EH (cell line): ENCODE measurements at regions not wholly inside any gene's neighbourhood (a gene's known extent, or its start where the extent isn't known, plus 50 kb on each side); places are given as distances from the start of the nearest gene placed in this dataset.

Experiments
- DNase-seq: peaks from one replicate; pipeline ENCODE4 v3.0.0-alpha.2; 2015; ENCODE audit warnings: low read depth

DNA sequence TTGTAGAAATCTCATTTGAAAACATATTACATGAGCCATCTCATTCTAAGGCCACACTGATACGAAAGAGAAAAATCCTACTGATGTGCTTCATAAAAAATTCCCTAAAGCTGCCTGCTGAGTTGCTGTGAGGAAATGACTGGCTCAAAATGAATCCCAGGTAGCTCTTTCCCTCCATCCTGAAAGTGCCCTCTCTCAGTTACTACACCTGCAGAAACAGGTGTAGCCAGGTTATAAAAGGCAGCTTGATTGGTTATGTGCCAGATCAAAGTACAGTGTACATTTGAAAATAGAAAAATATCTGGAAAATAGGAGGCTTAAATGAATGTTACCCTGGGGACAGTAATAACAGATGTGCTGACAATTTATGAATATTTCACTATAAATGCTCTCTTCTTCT lies 833.4 kb upstream of the ADGRL4 start:
- no peak for DNase-seq

GRCh38 chr1:79827446-79827845 lies 820.9 kb upstream of the ADGRL4 start:
- DNase-seq, result no peak

DNA sequence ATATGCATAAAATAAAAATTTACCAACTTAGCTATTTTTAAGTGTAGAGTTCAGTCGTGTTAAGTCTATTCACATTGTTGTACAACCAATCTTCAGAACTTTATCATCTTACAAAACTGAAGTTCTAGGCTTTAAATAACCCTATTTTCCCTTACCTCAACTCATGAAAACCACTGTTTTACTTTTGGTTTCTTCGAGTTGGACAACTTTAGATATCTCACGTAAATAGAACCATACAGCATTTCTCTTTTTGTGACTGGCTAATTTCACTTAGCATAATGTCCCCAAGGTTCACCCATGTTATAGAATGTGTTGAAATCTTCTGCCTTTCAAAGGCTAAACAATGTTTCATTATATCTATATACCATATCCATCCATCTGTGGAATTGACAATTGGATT lies 819.0 kb upstream of the ADGRL4 start:
- no peak for DNase-seq

DNA sequence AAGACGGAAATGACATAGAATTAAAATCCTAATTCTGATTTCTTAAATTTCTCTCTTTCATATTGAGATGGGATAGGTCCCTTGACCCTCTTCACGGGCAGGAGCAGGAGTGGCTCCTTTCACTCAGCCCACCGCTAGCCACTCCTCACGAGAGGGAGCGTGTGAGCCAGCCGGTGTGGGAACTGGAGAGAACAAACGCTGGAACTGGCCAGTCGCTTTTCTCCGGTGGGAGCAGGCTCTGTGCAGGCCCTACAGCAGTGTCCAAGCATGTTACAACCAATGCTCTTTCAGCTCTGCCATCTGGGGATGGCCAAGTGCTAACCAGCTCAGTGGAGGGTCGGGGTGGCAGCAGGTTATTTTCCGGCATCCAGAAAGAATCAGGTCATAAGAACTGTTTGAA lies 815.5 kb upstream of the ADGRL4 start:
- no peak for DNase-seq

DNA sequence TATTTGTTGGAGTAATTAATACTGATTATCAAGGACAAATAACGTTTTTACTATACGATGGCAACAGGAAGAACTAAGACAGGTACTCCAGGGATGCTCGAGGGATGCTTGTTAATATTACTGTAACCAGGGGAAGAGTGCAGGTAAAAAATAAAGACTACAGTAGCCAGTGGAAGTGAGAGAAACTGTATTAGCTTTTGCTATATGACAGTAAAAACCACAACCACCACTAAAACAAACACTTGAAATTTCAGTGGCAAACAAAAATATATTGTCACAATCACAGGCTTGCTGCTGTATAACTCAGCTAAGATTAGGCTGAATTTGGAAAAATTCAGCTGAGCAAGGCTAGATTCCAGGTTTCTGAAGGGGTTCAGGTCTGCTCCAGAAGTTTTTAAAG lies 812.6 kb upstream of the ADGRL4 start:
- no peak for DNase-seq

DNA sequence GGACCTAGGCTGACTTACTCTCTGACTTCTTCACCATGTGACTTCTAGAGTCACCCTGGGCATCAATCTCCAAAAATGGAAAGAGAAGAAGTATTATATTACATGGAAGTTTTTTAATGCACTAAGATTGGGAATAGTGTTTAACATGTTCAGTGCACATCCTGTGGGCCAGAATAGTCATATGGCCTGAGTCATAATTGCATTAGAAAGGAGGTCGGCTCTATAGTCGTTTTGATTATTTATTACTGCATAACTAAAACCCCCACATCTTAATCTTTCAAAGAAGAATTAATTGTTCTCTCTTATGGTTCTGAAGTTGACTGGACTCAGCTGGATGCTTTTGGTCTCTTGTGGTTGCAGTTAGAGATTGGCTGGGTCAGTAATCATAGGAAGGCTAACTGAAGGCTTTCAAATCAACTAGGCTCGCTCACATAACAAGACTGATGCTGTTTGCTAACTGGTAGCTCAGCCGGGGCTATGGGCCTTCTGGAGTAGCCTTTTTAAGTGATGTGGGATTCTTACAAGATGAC lies 810.6 kb upstream of the ADGRL4 start:
- DNase-seq, result peak; percentile 40

DNA sequence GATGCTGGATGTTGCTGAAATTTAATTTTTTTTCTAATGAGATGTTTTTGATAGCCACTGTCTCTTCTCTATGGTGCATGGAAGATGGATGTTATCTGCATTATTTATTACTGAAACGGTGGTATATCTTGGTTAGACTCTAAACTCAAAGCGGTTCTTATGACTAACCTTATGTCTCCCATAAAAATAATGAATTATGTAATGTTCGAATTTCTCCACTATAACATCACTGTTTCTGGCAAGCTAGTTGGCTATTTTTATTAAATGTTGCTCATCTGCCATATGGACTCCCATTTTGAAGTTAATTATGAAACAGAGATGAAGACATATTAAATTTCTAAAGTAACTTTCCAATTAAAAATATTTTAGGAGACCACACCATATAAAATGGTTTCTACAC lies 808.6 kb upstream of the ADGRL4 start:
- DNase-seq, result peak; percentile 40

GRCh38 chr1:79811173-79811572 lies 804.6 kb upstream of the ADGRL4 start:
- DNase-seq, result peak; percentile 93

- no peak for DNase-seq
Measured at GRCh38 chr1:79808816-79809475, 802.4 kb upstream of the ADGRL4 start.

DNA sequence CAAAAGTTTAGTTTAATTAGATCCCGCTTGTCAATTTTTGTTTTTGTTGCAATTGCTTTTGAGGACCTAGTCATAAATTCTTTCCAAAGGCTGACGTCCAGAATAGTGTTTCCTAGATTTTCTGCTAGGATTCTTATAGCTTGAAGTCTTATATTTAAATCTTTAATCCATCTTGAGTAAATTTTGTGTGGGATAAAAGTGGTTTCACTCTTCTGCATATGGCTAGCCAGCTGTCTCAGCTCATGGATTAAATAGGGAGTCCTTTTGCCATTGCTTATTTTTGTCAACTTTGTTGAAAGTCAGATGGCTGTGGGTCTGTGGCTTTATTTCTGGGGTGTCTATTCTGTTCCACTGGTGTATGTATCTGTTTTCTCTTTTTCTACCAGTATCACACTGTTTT lies 801.3 kb upstream of the ADGRL4 start:
- no peak for DNase-seq

GRCh38 chr1:79797487-79797886 lies 791.0 kb upstream of the ADGRL4 start:
- DNase-seq, result no peak

DNA sequence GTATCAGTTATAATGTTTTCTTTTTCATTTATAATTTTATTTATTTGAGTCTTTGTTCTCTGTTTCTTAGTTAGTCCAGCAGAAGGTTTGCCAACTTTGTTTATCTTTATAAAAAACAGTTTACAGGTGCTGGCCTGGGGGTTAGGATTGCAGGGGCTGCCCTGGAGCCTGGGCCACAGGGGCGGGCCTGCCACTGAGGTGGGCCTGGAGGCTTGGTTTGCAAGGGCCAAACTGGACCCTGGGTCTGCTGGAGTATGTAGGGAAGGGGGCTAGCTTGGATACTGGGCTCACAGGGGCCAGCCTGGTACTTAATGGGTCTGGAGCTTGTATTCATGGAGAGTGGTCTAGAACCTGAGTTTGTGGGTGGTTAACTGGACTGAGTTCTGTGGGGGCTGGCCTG lies 789.9 kb upstream of the ADGRL4 start:
- DNase-seq, result no peak

GRCh38 chr1:79792219-79792930 lies 785.8 kb upstream of the ADGRL4 start:
- DNase-seq, result peak; percentile 34

DNA sequence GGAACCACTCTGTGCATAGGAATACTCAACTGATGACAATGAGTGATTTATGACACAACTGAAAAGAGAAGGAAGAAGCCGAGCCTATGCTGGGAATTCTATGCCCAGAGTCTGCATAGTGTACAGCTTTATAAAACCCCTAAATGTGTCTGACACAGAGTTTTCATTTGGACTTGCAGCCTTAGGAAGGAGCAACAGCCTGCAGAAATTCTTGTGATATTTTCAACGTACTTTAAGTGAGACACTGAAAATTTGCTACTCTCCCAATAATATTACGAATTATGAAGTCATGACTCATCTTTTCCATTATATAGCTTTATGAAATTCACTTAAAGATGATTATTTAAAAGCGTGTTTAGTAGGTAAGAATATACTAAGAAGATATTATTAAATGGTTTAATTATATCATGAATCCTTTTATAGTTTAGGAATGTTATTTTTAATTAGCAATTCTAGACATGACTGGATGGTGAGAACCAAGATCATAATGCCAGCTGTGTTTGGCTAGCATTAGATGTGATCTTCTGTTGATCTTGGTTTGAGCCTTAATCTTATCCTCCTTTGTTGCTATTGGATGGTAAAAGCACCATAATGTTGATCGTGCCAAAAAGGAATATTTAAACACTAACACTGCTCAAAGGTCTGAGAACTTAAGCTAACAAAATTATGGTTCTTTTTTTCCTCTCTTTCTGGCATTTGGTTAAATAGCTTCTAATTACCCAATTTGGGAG lies 785.1 kb upstream of the ADGRL4 start:
- DNase-seq, result peak; percentile 3

DNA sequence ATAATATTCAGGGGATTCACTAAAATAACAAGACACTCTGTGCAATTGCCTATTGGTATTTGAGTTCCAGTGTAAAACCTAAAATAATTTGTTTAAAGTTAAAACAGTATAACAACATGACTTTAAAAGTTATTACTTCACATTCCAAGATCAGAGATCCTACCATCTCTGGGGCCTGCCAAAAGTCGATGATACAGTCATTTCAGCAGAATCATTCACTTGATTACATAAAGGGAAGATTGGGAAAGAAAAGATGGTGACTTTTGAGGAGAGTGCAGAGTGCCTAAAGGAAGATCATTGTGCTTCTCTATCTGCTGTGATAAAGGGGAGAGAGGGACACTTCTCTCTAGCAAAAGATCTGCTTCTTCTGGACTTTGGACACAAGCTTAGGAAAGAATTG lies 784.4 kb upstream of the ADGRL4 start:
- DNase-seq, result no peak

DNA sequence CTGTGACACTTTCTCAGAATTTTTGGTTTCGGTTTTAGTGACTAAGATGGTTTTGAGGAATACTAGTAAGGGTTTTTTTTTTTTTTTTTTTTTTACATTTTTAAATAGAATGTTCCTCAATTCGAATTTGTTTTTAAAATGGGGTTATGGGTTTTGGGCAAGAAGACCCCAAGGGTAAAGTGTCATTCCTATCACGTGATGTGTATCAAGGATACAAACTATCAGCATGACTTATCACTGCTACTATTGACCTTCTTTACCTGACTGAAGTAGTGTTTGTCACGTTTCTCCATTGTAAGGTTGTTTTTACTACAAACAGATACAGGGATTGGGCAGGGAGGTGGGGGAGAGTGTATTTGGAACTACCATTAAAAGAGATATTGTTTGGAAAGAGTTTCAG lies 781.1 kb upstream of the ADGRL4 start:
- DNase-seq, result no peak

- DNase-seq, result no peak
Measured at GRCh38 chr1:79785964-79786363, 779.4 kb upstream of the ADGRL4 start.

DNA sequence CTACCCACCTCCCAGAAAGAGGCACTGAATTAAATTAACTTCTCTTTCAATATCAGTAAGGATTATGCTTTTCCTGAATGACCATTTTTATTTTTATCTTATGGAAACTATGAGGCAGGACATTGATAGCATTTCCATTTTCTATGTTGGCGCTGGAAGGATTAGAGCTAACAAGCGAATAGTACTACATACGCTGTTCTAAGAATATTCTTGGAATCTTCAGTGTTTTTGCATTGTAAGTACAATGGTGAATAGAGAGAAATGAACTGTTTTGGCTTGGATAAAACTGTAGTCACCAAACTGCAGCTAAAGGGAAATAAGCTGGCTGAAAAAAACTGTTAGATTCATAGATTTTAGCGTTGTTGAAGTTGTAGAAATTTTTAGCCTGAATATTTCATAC lies 779.0 kb upstream of the ADGRL4 start:
- DNase-seq, result no peak

DNA sequence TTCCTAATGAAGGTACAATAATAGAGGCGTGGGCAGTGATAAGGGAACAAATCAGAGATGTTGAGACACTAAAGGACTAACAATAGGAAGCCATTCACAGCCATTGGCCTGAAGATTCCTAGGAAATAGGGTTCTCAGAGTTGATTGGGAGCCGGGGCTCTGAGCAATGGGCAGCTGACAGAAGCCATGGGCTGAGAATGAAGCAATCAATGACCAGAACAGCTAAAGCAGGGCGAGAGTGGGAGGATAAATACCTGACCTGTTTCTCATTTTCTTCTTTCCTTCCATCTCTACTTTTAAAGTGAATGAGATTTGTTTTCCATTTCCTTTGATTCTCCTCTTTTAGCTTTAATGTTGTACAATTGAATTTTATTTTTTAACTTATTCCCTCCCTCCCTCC lies 774.7 kb upstream of the ADGRL4 start:
- DNase-seq, result no peak

- no peak for DNase-seq
Measured at GRCh38 chr1:79777481-79778219, 771.1 kb upstream of the ADGRL4 start.

DNA sequence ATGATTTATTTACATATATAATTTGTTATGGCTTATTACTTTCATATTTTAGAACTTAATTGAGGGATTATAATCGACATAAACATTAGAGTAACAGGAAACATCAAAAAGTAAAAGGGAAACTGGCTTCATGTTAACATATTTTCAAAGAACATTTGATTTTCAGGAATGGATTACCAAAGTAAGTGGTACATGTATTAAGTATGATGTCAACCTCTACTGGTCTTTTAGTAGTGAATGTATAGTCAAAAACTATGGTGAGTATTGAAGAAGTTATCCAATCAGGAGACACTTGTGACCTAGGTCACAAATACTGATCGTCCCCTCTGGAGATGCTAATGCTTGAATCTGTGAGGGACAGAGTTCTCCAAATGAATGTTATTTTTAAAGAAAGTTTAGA lies 768.9 kb upstream of the ADGRL4 start:
- no peak for DNase-seq

DNA sequence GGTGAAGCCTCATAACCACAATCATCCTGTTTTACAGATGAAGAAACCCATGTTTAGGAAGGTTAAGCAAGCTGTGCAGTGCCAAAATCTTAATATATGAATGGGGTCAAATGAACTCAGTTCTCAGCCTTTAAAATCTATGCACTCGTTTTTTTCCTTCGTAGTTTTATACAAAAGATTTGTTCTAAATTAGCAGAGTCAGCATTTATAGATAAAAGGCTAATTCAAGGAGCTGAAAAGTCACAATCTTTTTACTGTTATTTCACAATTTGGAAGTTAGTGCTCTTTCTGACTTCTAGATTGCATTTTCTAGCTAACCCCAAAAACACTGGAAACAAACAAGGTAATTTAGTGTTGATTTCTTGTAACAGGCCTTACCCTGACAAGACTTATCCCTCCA lies 766.9 kb upstream of the ADGRL4 start:
- no peak for DNase-seq
